GM21786 (cell line): ENCODE measurements at regions not wholly inside any gene's neighbourhood (a gene's known extent, or its start where the extent isn't known, plus 50 kb on each side); places are given as distances from the start of the nearest gene placed in this dataset.
"Not testable (repeated sequence)": the region's sequence is repeated elsewhere in the genome, so short reads cannot be mapped to it uniquely, and the experiment has no call there.

Experiments used
- ATAC-seq: cut with Tn5 transposase; IDR thresholded peaks from one replicate; pipeline ENCODE4 v1.9.1; 2021; ENCODE audit not compliant: unreplicated experiment

DNA sequence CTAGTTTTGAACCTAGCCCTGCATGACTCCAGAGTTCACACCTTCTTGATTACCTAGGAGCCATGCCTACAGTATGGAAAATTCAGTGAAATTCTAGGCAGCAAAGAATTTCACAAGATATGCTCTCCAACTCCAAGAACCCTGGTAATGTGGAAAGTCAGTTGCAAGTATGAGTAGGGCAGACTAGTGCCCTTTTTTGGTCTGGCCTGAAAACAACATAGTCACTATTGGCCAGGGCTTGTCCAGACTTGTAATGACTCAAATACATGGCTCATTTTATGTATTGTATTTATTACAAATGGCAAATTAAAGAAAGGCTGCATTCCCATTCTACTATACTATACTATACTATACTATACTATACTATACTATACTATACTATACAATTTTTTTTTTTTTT is 160.4 kb downstream of the ESM1 start:
- ATAC-seq = no peak

DNA sequence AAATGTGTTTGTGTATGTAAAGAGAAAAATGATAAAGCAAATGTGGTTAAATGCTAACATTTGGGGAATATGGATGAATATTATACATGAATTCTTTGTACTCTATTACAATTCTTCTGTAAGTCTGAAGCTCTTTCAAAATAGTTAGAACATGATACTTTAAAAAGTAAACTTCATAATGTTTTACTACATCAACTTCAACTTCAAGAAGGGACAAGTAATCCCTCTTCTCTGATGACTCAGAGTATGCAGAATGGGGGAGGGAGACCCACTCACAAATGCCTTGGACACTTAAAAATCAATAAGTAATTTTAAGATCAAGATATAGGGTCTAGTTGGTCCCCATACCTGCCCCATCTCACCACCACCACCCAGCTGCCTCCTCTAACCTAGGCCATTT is 162.4 kb downstream of the ESM1 start:
- no peak for ATAC-seq

DNA sequence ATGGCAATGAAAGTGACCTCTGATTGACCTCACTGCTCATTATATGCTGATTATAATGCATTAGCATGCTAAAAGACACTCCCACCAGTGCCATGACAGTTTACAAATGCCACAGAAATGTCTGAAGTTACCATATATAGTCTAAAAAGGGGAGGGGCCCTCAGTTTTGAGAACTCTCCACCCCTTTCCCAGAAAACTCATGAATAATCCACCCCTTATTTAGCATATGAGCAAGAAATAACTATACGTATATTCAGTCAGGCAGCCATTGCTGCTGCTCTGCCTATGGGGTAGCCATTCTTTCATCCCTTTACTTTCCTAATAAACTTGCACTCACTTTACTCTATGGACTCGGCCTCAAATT is 163.1 kb downstream of the ESM1 start:
- no peak for ATAC-seq

DNA sequence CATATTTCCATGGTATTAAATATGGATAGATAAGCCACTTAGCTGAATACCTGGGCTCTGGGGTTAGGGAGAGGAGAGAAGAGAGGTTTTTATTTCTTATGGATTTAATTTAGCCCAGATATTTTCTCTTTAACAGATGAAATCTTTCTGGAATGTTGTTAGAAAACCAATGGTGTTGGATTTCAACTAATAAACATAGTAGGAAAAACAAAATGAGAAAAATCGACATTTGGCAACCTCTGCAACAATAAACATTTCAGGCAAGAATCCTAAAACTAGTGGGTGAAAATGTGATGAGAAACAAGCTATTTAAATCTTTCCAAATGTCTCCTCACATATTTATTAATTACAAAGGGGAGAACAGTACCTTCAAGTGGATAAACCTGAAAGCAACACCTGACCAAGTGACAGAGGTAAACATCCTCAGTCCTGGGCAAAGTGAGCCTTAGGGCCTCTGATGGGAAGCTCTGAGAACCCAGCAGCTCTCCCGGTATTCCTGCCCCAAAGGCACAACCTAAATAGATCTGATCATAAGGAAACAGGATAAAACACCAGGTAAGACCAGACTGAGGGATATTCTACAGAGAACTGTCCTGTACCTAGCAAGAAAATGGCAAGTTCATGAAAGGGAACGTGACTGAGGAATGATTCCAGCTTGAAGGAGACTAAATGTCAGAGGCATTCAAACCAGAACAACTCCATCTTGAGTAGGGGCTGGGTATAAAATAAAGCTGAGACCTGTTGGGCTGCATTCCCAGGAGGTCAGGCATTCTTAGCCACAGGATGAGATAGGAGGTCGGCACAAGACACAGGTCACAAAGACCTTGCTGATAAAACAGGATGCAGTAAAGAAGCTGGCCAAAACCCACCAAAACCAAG is 163.7 kb downstream of the ESM1 start:
- ATAC-seq = no peak

DNA sequence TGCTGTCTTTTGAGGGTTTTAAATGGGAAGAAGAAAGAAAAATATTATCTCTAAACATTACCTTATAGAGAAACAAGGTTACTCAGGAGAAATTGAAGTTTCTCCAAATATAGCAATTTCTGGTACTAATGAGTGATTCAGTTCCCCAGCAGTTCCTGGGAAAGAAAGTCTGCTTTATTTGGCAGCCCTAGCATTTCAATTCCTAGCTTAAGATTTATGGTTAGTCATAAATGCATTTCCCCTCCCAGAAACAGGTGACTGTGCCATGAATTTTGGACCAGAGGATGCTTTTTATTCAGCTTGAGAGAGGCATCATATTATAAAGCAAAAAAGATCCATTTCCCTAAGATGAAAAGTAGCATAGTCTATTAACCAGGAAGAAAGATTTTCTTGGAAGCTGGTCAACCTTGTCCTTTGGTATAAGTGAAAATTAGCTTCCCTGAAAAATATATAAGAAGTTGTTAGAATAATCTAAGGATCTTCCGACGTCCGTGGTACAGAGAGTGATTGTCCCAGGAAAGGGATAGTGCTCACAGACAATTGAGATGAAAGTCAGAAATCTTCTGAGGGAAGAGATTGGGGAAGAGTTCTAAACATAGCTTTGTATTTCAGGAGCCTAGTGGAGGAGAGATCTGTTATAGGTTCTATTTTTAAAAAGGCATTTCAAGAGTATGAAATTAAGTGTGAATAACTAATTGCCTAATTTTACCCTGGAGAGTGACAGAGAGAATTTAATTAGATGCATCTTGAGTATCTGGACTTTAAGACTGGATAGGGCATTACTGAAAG is 164.9 kb downstream of the ESM1 start:
- ATAC-seq = no peak

DNA sequence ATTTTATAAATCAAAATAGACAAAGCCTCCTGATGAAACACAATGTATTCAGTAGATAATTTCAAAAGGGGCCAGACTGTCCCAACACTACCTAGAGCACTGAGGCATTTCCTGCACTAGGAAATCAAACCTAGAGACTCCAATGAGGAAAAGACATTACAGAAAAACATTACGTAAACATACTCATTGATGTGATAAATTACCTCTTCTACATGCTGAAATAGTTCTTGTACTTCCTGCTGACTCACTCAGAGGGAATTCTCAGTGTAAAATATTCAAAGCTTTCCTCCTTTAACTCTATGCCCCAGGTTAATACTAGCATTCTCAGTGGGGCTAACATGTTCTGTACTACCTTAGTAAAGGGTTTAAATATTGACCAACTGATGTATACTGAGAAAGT is 178.0 kb downstream of the ESM1 start:
- no peak for ATAC-seq

DNA sequence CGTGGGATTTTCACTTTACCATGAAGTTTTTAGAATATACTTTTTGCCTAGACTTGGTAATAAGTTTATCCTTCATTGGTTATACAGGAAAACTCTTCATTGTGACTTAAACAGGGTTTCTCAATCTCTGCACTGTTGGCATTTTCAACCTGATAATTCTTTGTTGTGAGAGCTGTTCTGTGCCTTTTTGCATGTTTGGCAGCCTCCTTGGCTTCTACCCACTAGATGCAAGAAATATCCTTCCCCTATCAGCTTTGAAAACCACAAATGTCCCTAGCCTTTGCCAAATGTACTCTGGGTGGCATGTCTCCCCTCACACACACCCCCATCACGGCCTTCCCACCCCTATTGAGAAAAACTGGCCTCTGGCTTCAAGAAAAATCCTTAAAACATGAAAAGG is 180.9 kb downstream of the ESM1 start:
- no peak for ATAC-seq

DNA sequence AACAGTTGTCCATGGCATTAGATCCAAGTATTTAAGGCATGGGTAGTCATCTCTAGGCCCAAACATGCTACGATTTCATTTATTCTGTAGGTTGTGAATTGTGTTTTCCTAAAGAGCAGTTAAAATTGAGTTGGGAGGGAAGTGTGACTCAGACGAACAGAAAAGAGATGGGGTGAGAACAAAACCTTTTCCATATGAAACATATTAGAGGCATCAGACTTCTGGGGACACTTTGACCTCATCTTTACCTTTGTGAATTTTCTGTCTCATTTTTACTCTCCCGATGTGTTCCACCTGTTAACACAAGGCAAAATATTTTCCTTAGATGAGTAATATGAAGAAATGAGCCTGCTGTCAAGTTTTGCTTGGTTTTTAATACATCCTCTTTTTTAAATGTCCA is 181.3 kb downstream of the ESM1 start:
- no peak for ATAC-seq

DNA sequence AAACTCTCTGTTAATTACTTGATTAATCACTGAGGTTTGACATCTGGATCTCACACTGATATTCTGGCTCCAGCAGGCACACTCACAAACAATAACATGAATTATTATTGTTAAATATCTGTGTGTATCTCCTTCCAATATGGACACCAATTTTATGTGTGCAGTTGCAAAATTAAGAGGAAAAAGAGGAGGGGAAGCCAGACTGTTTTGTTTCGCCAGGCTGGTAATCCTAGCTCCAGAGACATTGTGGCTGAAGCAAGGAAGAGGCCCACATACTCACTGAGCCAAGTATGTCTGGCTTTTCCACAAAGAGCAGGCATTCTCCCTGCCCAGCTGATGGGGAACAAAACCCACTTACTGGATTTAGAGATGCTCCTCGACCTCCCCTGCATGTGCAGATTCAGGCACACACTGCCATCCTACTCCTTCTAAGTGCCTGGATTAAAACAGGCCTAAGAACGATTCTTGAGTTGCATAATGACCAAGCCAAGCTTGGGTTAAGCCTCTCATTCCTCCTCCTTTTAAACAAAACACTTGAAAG is 181.9 kb downstream of the ESM1 start:
- no peak for ATAC-seq

DNA sequence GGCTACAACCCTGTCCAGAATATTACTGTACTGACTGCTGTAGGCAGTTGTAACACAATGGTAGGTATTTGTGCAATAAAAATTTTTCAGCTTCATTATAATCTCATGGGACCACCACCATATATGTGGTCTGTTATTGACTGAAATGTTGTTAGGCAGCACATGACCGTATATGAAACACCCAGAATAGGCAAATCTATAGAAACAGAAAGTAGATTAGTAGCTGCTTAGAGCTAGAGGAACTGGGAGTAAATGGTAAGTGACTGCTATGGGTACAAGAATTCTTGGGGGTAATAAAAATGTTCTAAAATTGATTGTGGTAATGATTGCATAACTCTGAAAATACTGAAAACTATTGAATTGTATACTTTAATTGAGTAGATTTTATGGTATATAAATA is 185.7 kb downstream of the ESM1 start:
- no peak for ATAC-seq

DNA sequence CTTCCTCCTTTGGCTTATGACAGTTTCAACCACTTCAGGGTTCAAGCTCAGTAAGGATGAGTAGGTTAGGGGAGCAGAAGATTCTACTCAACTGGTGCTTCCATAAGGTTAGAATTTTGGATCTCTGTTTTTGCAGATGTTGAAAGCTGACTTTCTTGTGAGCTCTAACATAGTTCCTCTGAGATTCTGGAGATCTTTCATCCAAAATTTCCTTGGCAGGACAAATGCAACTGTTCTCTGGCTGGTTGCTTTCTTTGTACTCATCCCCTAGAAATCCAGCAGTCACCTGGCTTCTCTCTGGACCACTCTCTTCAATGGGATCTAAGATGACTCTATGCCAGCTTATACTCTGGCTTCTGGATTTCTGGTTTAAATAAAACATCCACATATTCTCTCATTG is 189.6 kb downstream of the ESM1 start:
- ATAC-seq = no peak

DNA sequence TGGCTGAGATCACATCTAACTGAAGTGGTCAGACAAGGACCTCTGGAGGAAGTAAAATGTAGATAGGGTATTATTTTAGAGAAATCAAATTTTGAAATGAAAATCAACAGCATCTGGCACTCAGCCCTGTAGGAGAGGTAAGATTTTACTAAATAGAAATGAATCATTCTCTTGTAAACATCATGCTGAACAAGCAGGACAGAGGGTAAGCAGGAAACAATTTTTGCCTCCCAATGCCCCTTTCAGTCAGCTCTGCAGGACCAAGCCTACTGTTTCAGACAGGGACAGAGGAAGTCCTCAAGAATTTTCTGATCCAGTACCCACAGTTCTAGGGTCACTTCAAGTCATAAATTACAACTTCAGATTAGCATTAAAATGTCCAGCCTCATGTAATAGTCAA is 190.1 kb downstream of the ESM1 start:
- ATAC-seq = no peak

DNA sequence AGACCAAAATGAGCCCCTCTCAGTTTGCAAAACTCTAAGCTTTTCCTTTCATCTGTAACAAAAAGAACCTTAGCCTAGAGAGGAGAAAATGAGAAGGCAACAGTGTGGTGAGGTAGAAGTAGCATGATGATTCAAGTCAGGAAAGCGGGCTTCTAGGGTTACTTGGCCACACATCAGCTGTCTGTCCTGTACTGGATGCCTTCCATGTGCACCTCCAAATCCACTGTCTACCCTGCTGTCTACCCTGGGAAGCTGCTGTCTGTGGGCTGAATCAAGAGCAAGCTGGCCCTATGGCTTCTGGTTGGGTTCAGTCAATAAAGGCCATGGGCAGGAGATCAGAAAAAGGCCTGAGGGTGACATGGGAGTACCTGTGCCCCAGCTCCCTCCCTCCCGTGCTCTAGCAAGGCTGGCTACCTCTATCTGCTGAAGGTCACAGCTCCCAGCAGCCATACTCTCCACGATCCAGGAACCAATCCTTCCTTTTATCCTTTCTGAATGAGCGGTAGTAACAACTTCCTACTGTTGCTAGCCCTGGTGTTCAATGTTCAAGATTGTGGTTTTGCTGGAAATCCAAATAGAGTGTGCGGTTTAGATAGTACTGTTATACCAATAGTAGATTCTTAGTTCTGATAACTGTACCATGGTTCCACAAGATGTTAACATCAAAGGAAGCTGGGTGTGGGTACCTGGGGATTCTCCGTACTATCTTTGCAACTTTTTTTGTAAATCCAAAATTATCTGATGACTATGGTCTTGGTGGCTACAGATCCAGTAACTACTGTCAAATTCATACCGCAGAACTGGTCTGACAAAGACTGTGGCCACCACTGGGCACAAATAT is 191.0 kb downstream of the ESM1 start:
- no peak for ATAC-seq

DNA sequence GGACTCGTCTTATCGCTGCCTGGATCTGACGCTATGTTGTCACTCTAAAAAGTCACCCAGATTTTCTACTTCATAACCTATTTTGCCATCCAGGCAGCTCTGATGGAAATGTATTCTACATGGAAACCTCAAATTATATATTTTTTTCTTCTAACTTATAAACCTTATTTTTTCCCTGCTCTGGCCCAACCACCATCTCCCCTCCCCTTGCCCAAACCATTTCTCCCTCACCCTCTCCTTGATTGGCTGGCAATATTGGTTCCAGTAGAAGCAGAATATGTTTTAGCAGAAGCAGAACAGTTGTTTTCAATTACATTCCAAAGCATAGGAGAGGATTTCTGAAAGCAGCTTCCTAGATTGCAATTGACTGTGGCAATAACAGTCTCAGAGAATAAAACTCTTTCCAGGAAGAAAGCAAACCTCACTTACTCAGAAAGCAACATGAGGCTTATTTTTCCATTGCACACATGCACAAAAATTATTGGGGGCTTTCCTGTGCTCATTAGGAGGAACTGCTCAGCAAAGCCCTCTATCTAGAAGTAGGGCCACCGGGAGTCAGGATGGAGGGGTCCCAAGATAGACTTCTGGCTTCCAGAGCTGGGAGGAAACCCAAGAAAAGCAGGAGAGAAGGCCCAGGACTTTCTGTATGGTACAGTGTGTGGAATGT is 191.8 kb downstream of the ESM1 start:
- ATAC-seq = no peak

DNA sequence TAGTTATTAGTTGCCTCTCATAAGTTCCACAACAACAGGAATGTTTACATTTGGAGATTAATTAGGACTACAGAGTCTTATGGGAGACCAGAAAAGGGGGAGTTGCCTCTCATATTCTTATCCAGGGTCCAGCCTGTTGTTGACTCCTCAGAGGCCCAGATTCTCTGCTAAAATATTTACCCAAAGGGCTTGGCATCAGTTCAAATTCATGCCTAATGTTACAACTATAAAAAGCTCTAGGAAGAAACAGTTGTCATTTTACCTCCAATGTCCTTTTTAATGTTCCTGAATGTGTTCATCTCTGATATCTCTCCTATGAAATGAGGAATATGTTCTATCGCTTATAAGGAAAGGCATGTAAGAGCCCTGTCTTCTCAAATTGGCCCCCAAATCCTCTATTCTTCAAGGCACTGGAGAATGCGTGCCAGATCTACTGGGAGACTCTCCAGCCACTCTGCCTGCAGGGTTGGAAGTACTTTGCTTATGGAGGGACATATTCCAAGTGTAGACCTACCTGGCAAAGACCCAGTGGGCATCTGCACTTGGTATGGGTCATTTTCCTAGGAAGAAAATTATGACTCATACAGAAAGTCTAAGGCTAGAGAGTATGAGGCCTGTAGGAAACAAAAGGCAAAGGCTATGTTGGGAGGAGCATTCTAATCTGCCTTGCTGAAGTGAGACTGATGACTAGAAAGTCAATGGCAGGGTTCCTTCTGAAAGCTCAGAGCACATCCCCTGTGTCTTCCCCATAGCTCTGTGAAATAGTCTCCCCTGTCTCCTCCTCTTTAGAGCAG is 192.6 kb downstream of the ESM1 start:
- no peak for ATAC-seq

DNA sequence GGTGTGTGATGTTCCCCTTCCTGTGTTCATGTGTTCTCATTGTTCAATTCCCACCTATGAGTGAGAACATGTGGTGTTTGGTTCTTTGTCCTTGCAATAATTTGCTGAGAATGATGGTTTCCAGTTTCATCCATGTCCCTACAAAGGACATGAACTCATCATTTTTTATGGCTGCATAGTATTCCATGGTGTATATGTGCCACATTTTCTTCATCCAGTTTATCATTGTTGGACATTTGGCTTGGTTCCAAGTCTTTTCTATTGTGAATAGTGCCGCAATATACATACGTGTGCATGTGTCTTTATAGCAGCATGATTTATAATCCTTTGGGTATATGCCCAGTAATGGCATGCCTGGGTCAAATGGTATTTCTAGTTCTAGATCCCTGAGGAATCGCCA is 197.5 kb downstream of the ESM1 start:
- not testable (repeated sequence) for ATAC-seq

DNA sequence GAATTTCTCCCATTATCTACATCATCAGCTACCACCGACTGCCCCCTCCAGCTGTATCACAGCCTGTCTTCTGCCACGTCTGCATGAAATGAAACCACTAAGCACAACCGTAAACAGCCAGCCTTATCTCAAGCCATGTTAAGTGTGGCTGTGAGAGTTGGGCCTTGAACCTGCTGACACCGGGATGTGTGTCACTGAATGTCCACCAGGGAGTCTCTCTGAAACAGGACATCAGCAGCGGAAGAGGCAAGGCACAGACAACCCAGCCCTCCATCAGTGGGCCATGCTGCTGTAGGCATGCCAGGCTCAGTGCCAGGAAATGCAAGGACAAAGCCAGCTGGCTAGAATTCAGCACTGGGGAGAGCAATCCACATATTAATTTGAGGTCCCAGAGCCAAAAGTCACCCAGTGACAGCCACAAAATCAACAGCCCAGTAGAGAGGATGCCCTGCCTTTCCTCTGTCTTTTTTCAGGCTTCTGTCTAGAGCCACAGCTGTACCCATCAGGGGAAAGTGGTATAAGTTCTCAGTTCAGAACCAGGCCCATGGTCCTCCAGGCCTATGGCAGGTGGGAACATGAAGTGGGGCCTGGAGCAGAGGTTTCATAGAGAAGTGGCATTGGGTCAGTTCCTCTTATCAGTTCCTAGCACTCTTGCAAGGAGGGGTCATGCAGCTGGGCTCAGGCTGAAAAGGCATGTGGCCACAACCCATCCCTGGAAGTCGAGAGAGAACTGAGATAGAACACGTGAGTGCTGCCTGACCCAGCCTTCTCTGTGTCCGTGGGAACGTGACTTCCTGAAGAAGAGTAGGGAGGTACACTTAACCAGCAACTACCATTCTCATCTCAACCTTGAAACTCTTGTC is 199.4 kb downstream of the ESM1 start:
- ATAC-seq = no peak

DNA sequence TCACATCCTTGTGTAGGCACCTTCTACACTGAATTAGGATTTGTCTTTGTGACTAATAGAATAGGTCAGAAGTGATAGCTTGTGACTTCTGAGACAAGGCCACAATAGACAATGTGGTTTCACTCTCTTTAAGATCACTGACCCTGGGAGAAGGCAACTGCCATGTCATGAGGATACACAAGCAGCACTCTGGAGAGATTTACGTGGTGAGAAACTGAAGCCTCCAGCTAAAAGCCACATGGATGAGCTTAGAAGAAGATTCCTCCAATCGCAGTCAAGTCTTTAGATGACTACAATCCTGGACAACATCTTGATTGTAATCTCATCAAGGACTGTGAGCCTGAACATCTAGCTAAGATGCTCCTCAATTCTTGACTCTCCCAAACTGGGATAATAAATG is 206.6 kb downstream of the ESM1 start:
- no peak for ATAC-seq

DNA sequence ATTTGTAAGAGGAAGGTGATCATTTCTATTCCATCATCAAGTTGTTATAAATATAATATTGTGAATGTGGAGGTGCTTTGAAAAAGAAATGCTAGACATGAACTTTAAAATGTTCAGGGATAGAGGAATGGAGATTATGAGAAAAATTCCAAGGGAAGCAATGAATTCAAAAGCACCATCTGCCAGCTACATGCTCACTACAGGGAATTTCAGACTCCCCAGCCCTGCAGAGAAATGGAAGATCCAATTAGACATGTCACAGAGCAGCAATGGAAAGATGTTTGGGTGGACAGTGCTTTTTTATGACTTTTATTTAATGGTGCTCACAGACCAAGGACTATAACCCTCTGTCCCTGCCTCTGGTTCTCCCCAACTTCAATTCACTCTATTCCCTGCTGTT is 209.7 kb downstream of the ESM1 start:
- ATAC-seq = no peak
